Astrocyte of the spinal cord (primary cell): ENCODE measurements at regions not wholly inside any gene's neighbourhood (a gene's known extent, or its start where the extent isn't known, plus 50 kb on each side); places are given as distances from the start of the nearest gene placed in this dataset.
A peak's percentile ranks its signal among the peaks of the same experiment; 100 is the strongest.

Experiments
- DNase-seq: peaks from one replicate; pipeline ENCODE4 v3.0.0; 2011; ENCODE audit warnings: low read depth, low spot score
- H3K4me3 ChIP-seq: 2 replicates; pipeline ENCODE4 v1.5.1; 2011; ENCODE audit warnings: low read depth, mild to moderate bottlenecking, low read length, moderate library complexity
- in situ Hi-C: cut with HindIII; loops from 2 replicates; pipeline ENCODE4 v1.10.0; 2017; ENCODE audit warnings: low sequenced_read_pairs
- TF ChIP-seq, protein P1 (sequence below): IDR thresholded peaks from 2 replicates; pipeline ENCODE4 v1.5.1; 2012; ENCODE audit warnings: low read depth, mild to moderate bottlenecking, low read length, inconsistent platforms

DNA sequence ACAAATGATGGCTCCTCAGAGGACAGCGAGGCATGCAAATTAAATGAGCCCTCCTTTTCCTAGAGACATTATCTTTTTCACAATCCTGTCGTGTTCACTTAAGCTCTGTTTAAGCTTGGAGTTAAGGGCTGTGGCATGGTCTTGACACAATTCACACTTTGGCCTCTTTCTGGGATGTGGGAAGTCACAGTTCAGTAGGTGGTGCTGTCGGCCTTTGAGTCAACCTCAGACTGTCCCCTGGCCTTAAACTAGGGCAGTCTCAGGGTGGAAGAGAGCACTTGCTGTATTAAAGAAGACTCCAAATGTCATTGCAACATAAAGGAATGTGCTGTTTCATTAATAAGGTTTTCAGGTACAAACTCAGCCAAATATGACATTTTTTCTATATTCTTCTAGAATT, 351.0 kb downstream of the MCTP2 start:
- DNase-seq = no peak
- in situ Hi-C loops = no loop called here
- H3K4me3 ChIP-seq = no peak overlapping the region
- TF ChIP-seq, protein P1, sequence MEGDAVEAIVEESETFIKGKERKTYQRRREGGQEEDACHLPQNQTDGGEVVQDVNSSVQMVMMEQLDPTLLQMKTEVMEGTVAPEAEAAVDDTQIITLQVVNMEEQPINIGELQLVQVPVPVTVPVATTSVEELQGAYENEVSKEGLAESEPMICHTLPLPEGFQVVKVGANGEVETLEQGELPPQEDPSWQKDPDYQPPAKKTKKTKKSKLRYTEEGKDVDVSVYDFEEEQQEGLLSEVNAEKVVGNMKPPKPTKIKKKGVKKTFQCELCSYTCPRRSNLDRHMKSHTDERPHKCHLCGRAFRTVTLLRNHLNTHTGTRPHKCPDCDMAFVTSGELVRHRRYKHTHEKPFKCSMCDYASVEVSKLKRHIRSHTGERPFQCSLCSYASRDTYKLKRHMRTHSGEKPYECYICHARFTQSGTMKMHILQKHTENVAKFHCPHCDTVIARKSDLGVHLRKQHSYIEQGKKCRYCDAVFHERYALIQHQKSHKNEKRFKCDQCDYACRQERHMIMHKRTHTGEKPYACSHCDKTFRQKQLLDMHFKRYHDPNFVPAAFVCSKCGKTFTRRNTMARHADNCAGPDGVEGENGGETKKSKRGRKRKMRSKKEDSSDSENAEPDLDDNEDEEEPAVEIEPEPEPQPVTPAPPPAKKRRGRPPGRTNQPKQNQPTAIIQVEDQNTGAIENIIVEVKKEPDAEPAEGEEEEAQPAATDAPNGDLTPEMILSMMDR = no peak

DNA sequence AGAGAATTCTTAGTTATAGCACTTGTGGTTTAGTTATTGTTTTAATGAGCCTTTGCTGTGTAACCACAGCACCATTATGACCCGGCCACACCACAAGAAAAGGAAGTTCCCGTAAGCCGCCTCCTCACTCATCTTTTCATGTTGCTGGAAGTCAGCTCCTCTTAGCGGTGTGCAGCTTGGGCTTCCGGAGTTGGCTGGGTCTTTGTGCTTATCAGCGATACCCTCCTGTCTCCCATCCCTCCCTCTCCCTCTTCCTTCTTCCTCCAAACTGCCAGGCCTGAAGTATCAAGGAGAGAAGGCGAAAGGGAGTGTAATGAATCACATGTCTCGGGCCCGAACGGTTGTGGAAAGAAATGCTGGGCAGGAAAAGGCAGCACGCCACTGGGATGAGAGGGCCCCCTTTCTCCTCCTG, 353.5 kb downstream of the MCTP2 start:
- DNase-seq = peak; percentile 48
- TF ChIP-seq, protein P1 = no peak
- H3K4me3 ChIP-seq = no peak overlapping the region
- in situ Hi-C loops = no loop called here

DNA sequence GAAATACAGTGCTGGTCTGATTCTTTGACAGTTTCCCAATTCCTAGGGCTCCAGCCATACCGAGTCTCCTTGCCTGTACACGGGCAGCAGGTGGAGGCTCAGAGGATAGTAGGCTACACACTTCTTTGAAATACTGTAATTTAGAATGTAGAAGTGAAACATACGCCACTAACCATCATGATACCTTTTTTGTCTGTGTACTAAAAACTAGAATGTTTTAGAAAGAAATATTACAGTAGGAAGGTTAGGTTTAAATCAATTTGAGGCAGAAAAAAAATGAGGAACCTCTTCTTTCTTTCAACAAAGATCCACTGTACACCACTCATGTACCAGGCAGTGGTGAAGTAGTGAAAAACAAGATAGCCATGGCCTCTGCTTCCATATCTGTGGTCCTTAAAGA, 354.7 kb downstream of the MCTP2 start:
- in situ Hi-C loops = no loop called here
- TF ChIP-seq, protein P1 = no peak
- no peak for DNase-seq
- H3K4me3 ChIP-seq = no peak overlapping the region

DNA sequence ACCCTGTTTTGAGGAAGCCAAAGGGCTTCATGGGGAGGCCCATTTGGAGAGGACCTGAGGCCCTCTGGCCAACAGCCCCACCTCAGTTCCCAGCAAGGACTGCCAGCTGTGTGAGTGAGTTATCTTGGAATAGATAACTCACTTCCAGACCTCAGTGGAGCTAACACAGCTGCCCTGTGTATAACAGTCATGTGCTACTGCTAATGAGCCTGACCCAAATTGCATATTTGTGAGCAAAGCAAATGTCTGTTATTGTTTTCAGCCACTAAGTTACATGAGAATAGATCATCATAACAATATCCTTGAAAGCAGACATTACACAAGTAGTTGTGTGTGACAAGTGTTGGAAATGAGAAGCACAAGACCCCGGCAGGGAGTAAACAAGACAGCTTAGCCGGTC, 355.8 kb downstream of the MCTP2 start:
- TF ChIP-seq, protein P1 = no peak
- no peak overlapping the region for H3K4me3 ChIP-seq
- no peak for DNase-seq
- in situ Hi-C loops = no loop called here

DNA sequence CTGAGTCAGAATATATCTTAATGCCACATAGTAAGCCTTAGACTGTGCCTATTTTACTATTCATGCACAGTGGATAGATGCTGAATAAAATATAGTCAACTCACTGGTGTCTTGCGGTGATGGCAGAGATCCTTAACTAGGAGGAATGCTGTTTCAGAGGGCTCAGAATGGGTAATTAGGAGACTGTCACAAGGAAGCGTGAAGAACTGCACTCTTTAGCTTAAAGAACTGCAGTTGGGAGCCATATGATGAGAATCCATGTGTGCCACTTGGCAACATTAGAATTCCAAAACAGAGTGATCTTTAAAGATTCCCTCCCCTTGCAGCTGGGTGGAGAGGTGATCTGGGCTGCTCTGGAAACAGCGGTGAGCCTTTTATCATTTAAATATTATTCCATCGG, 357.6 kb downstream of the MCTP2 start:
- TF ChIP-seq, protein P1 = no peak
- DNase-seq = no peak
- H3K4me3 ChIP-seq = no peak overlapping the region
- in situ Hi-C loops = no loop called here

DNA sequence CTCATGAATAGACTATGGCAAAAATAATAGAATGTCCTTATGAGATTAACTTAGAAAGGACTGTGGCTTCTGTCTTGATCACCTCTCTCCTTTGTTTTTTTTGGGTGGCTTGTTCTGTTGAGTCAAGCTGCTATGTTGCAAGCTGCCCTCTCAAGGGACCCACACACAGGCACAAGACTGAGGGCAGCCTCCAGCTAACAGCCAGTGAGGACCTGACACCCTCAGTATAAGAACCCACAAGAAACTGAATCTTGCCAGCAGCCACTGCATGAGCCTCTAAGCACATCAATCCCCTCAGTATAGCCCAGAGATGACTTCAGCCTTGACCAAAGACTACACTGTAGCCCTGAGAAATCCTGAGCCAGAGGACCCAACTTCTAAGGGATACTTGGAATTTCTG, 361.1 kb downstream of the MCTP2 start:
- no peak for DNase-seq
- TF ChIP-seq, protein P1 = no peak
- no peak overlapping the region for H3K4me3 ChIP-seq
- in situ Hi-C loops = no loop called here

DNA sequence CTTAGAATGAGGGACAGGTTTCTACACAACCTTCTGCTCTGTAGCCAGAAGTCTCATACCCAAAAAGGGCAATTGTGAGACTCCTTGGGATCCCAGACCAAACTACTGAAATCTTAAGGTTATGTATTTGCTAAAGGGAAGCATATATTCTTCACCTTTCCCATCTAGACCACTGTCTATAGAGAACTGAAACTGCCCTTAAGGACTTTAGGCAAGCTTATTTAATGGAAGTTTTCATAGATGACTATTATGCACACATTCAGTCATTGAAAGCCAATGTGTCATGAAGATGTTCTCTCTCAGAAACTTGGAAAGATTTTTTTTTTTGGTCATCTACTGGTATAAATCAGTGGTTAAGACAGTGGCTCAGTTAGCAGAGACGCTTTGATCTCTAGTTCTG, 365.3 kb downstream of the MCTP2 start:
- H3K4me3 ChIP-seq = no peak overlapping the region
- in situ Hi-C loops = no loop called here
- no peak for DNase-seq
- TF ChIP-seq, protein P1 = no peak
